ENCODE measurements at regions not wholly inside any gene's neighbourhood (a gene's known extent, or its start where the extent isn't known, plus 50 kb on each side); places are given as distances from the start of the nearest gene placed in this dataset.

- no peak overlapping the region for H3K4me3 Mint-ChIP-seq
- no peak for TF ChIP-seq CTCF (conservative IDR thresholded peaks at IDR 0.05)
- H3K9me3 Mint-ChIP-seq: no peaks in the 10 kb centered on the region
- peaks cover 5% of the 10 kb centered on the region for H3K27me3 Mint-ChIP-seq (ENCODE audit: insufficient read depth)
- Histone ChIP-seq H3K9ac (ENCODE audit: extremely low read depth, low read length, poor library complexity, severe bottlenecking) (no peak overlapping the region), H3K27ac (ENCODE audit: low read depth, low read length) (no peak overlapping the region), H3K4me1 (ENCODE audit: control insufficient read depth, insufficient read depth, low read length) (no peaks in the 10 kb centered on the region), H3K27me3 (ENCODE audit: control insufficient read depth, insufficient read depth, low read length, poor library complexity, severe bottlenecking) (no peaks in the 10 kb centered on the region), H3K36me3 (ENCODE audit: control insufficient read depth, insufficient read depth, low read length) (no peaks in the 10 kb centered on the region), H3K9me3 (ENCODE audit: control insufficient read depth, low read length) (no peaks in the 10 kb centered on the region), H3K4me3 (ENCODE audit: low read length) (no peak overlapping the region)
- H3K27ac Mint-ChIP-seq: no peak overlapping the region
- H3K4me1 Mint-ChIP-seq: no peaks in the 10 kb centered on the region
- 90 to 91% methylated on average over 16 to 20 of the region's 20 CpGs for WGBS, 2 experiments (ENCODE audit: insufficient coverage in 1 of 2, insufficient read length in 1 of 2)
- no peaks in the 10 kb centered on the region for H3K36me3 Mint-ChIP-seq (ENCODE audit: low read depth)
- peak; percentile 24 for DNase-seq
These were observed 73.2 kb upstream of the CHST15 start for GRCh38 chr10:124166431-124167125.

DNA sequence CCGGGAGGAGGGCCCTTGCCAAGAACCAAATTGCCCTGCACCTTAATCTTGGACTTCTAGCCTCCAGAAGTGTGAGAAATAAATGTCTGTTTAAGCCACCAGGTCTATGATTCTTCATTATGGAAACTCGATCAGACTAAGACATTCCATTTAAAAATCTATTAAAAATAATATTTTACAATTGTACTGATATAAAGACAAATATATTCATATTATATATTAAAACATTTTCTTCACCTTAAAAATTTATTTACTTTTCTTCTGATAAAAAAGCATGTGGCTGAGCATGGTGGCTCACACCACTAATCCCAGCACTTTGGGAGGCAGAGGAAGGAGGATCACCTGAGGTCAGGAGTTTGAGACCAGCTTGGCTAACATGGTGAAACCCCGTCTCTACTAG, 72.4 kb upstream of the CHST15 start:
- no peaks in the 10 kb centered on the region for H3K36me3 ChIP-seq (ENCODE audit: control insufficient read depth, insufficient read depth, low read length)
- H3K36me3 Mint-ChIP-seq (ENCODE audit: low read depth): no peaks in the 10 kb centered on the region

DNA sequence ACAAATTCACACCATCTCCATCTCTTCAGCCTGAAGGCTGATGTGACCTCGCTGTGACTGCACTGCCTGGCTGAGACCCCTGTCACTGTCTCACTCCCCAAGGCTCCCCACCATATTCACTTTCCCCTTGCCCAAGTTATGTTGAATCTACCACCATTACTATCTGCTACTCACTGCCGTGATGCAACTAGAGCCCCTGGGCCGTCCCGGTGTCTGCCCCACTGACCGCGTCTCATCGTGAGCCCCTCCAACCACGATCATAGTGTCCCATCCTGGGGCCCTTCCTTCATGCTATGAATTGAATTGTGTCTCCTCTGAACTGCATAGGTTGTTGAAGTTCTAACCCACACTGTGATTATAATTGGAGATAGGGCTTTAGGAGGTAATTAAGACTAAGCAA, 71.9 kb upstream of the CHST15 start:
- 85 to 86% methylated on average over 4 to 8 of the region's 8 CpGs for WGBS, 2 experiments (ENCODE audit: insufficient coverage in 1 of 2, insufficient read length in 1 of 2)
- no peaks in the 10 kb centered on the region for H3K36me3 ChIP-seq (ENCODE audit: control insufficient read depth, insufficient read depth, low read length)
- DNase-seq: no peak
- H3K4me3 ChIP-seq (ENCODE audit: low read length): no peak overlapping the region
- H3K9me3 ChIP-seq (ENCODE audit: control insufficient read depth, low read length): no peaks in the 10 kb centered on the region
- Mint-ChIP-seq H3K27ac (no peak overlapping the region), H3K4me1 (no peaks in the 10 kb centered on the region), H3K27me3 (ENCODE audit: insufficient read depth) (peaks cover 7% of the 10 kb centered on the region), H3K9me3 (no peaks in the 10 kb centered on the region), H3K4me3 (no peak overlapping the region), H3K36me3 (ENCODE audit: low read depth) (no peaks in the 10 kb centered on the region)
- TF ChIP-seq CTCF (conservative IDR thresholded peaks at IDR 0.05): no peak
- H3K9ac ChIP-seq (ENCODE audit: extremely low read depth, low read length, poor library complexity, severe bottlenecking): no peak overlapping the region
- H3K27ac ChIP-seq (ENCODE audit: low read depth, low read length): no peak overlapping the region
- no peaks in the 10 kb centered on the region for H3K27me3 ChIP-seq (ENCODE audit: control insufficient read depth, insufficient read depth, low read length, poor library complexity, severe bottlenecking)
- no peaks in the 10 kb centered on the region for H3K4me1 ChIP-seq (ENCODE audit: control insufficient read depth, insufficient read depth, low read length)

More for the DNA sequence above, 72.4 kb upstream of the CHST15 start:
- TF ChIP-seq CTCF (conservative IDR thresholded peaks at IDR 0.05): no peak
- no peak overlapping the region for H3K4me3 Mint-ChIP-seq
- WGBS, 2 experiments (ENCODE audit: insufficient coverage in 1 of 2, insufficient read length in 1 of 2): 86 to 88% methylated on average over 1 to 2 of the region's 3 CpGs
- H3K9me3 Mint-ChIP-seq: no peaks in the 10 kb centered on the region
- H3K9me3 ChIP-seq (ENCODE audit: control insufficient read depth, low read length): no peaks in the 10 kb centered on the region
- DNase-seq: no peak
- no peak overlapping the region for H3K9ac ChIP-seq (ENCODE audit: extremely low read depth, low read length, poor library complexity, severe bottlenecking)
- no peaks in the 10 kb centered on the region for H3K4me1 ChIP-seq (ENCODE audit: control insufficient read depth, insufficient read depth, low read length)
- no peaks in the 10 kb centered on the region for H3K4me1 Mint-ChIP-seq
- H3K4me3 ChIP-seq (ENCODE audit: low read length): no peak overlapping the region
- H3K27ac Mint-ChIP-seq: no peak overlapping the region
- H3K27ac ChIP-seq (ENCODE audit: low read depth, low read length): no peak overlapping the region
- H3K27me3 Mint-ChIP-seq (ENCODE audit: insufficient read depth): peaks cover 7% of the 10 kb centered on the region
- H3K27me3 ChIP-seq (ENCODE audit: control insufficient read depth, insufficient read depth, low read length, poor library complexity, severe bottlenecking): no peaks in the 10 kb centered on the region
